ENCODE measurements at regions not wholly inside any gene's neighbourhood (a gene's known extent, or its start where the extent isn't known, plus 50 kb on each side); places are given as distances from the start of the nearest gene placed in this dataset.

- H3K27ac ChIP-seq (ENCODE audit: low read depth, low read length), result no peak overlapping the region
- Mint-ChIP-seq H3K27ac (no peak overlapping the region), H3K27me3 (no peaks in the 10 kb centered on the region), H3K36me3 (no peaks in the 10 kb centered on the region), H3K4me3 (no peak overlapping the region), H3K4me1 (peaks cover 5 to 12% (median 6%) of the 10 kb centered on the region in 3 donors), H3K9me3 (no peaks in the 10 kb centered on the region)
- no peak for DNase-seq
- CTCF ChIA-PET, result interaction anchor here (2.8 to 3.6 kb wide), 3 partner anchors 464 to 472 kb away, joined by 31 to 54 read pairs (median 43); no protein-coding TSS in a partner anchor
- no peaks in the 10 kb centered on the region for H3K9me3 ChIP-seq (ENCODE audit: low read length)
- POLR2A ChIA-PET, result no interaction called here
- H3K36me3 ChIP-seq (ENCODE audit: insufficient read depth, low read length), result no peaks in the 10 kb centered on the region
- H3K4me1 ChIP-seq (ENCODE audit: insufficient read depth, low read length), result peaks cover 7% of the 10 kb centered on the region
- no peak overlapping the region for H3K4me3 ChIP-seq (ENCODE audit: low read length)
- H3K27me3 ChIP-seq (ENCODE audit: insufficient read depth, low read length, poor library complexity, severe bottlenecking), result no peaks in the 10 kb centered on the region
Measured at GRCh38 chr6:134642819-134643218, 307.1 kb downstream of the ALDH8A1 start.

GRCh38 chr6:134642279-134642678 is 307.6 kb downstream of the ALDH8A1 start:
- H3K27me3 Mint-ChIP-seq, result no peaks in the 10 kb centered on the region
- H3K4me3 Mint-ChIP-seq, result no peak overlapping the region
- H3K27me3 ChIP-seq (ENCODE audit: insufficient read depth, low read length, poor library complexity, severe bottlenecking), result no peaks in the 10 kb centered on the region
- H3K9me3 Mint-ChIP-seq, result no peaks in the 10 kb centered on the region
- no peaks in the 10 kb centered on the region for H3K36me3 ChIP-seq (ENCODE audit: insufficient read depth, low read length)
- no peak overlapping the region for H3K27ac Mint-ChIP-seq
- no peaks in the 10 kb centered on the region for H3K9me3 ChIP-seq (ENCODE audit: low read length)
- no peaks in the 10 kb centered on the region for H3K36me3 Mint-ChIP-seq
- H3K4me1 ChIP-seq (ENCODE audit: insufficient read depth, low read length), result peaks cover 7% of the 10 kb centered on the region
- no peak overlapping the region for H3K27ac ChIP-seq (ENCODE audit: low read depth, low read length)
- POLR2A ChIA-PET, result no interaction called here
- H3K4me3 ChIP-seq (ENCODE audit: low read length), result no peak overlapping the region
- CTCF ChIA-PET, result interaction anchor here (1.2 to 3.6 kb wide), 6 partner anchors 27 to 485 kb away, joined by 3 to 54 read pairs (median 24); no protein-coding TSS in a partner anchor
- no peak for DNase-seq
- H3K4me1 Mint-ChIP-seq, result peaks cover 5 to 12% (median 6%) of the 10 kb centered on the region in 3 donors

- Mint-ChIP-seq H3K9me3 (no peaks in the 10 kb centered on the region), H3K4me1 (peaks cover 5 to 17% (median 12%) of the 10 kb centered on the region in 3 donors), H3K27ac (peak overlapping the region in 1 of 8 donors; percentile 1), H3K27me3 (no peaks in the 10 kb centered on the region), H3K36me3 (no peaks in the 10 kb centered on the region), H3K4me3 (no peak overlapping the region)
- ChIA-PET CTCF (interaction anchor here (0.6 to 3.6 kb wide), 27 partner anchors 9 to 517 kb away, joined by 3 to 54 read pairs (median 4); no protein-coding TSS in a partner anchor), POLR2A (interaction anchor here (1.2 kb wide), 1 partner anchor 467 kb away, joined by 7 read pairs; no protein-coding TSS in a partner anchor)
- DNase-seq, result peak; percentile 45 to 83 (median 64)
- Histone ChIP-seq H3K4me1 (ENCODE audit: insufficient read depth, low read length) (peaks cover 7% of the 10 kb centered on the region), H3K27me3 (ENCODE audit: insufficient read depth, low read length, poor library complexity, severe bottlenecking) (no peaks in the 10 kb centered on the region), H3K27ac (ENCODE audit: low read depth, low read length) (no peak overlapping the region), H3K36me3 (ENCODE audit: insufficient read depth, low read length) (no peaks in the 10 kb centered on the region), H3K4me3 (ENCODE audit: low read length) (no peak overlapping the region), H3K9me3 (ENCODE audit: low read length) (no peaks in the 10 kb centered on the region)
Measured at GRCh38 chr6:134640975-134641429, 308.9 kb downstream of the ALDH8A1 start.

GRCh38 chr6:134640229-134640628 is 309.7 kb downstream of the ALDH8A1 start:
- H3K27me3 ChIP-seq (ENCODE audit: insufficient read depth, low read length, poor library complexity, severe bottlenecking), result no peaks in the 10 kb centered on the region
- no peaks in the 10 kb centered on the region for H3K36me3 ChIP-seq (ENCODE audit: insufficient read depth, low read length)
- ChIA-PET POLR2A (interaction anchor here (1.2 kb wide), 1 partner anchor 466 kb away, joined by 7 read pairs; no protein-coding TSS in a partner anchor), CTCF (interaction anchor here (0.6 to 3.6 kb wide), 22 partner anchors 9 to 516 kb away, joined by 3 to 54 read pairs (median 4); no protein-coding TSS in a partner anchor)
- Mint-ChIP-seq H3K36me3 (no peaks in the 10 kb centered on the region), H3K27me3 (no peaks in the 10 kb centered on the region), H3K4me1 (peaks cover 5 to 17% (median 12%) of the 10 kb centered on the region in 3 donors), H3K9me3 (no peaks in the 10 kb centered on the region), H3K27ac (no peak overlapping the region), H3K4me3 (no peak overlapping the region)
- no peak overlapping the region for H3K4me3 ChIP-seq (ENCODE audit: low read length)
- no peaks in the 10 kb centered on the region for H3K9me3 ChIP-seq (ENCODE audit: low read length)
- H3K4me1 ChIP-seq (ENCODE audit: insufficient read depth, low read length), result peaks cover 7% of the 10 kb centered on the region
- DNase-seq, result no peak
- no peak overlapping the region for H3K27ac ChIP-seq (ENCODE audit: low read depth, low read length)

- peaks cover 9 to 25% (median 16%) of the 10 kb centered on the region in 3 donors for H3K4me1 Mint-ChIP-seq
- no peaks in the 10 kb centered on the region for H3K36me3 ChIP-seq (ENCODE audit: insufficient read depth, low read length)
- H3K4me3 ChIP-seq (ENCODE audit: low read length), result no peak overlapping the region
- CTCF ChIA-PET, result interaction anchor here (1.7 to 6.6 kb wide), 2 partner anchors 460 to 464 kb away, joined by 4 to 31 read pairs; no protein-coding TSS in a partner anchor
- no peaks in the 10 kb centered on the region for H3K27me3 Mint-ChIP-seq
- H3K27ac Mint-ChIP-seq, result no peak overlapping the region
- no peak overlapping the region for H3K27ac ChIP-seq (ENCODE audit: low read depth, low read length)
- DNase-seq, result no peak
- no peaks in the 10 kb centered on the region for H3K9me3 ChIP-seq (ENCODE audit: low read length)
- H3K4me1 ChIP-seq (ENCODE audit: insufficient read depth, low read length), result peaks cover 7% of the 10 kb centered on the region
- no peaks in the 10 kb centered on the region for H3K9me3 Mint-ChIP-seq
- no peaks in the 10 kb centered on the region for H3K27me3 ChIP-seq (ENCODE audit: insufficient read depth, low read length, poor library complexity, severe bottlenecking)
- POLR2A ChIA-PET, result no interaction called here
- no peaks in the 10 kb centered on the region for H3K36me3 Mint-ChIP-seq
- no peak overlapping the region for H3K4me3 Mint-ChIP-seq
Measured at GRCh38 chr6:134637847-134638437, 312.0 kb downstream of the ALDH8A1 start.

GRCh38 chr6:134637282-134637681 is 312.6 kb downstream of the ALDH8A1 start:
- CTCF ChIA-PET, result interaction anchor here (6.6 kb wide), 1 partner anchor 463 kb away, joined by 31 read pairs; no protein-coding TSS in a partner anchor
- POLR2A ChIA-PET, result no interaction called here

GRCh38 chr6:134636186-134636799 is 313.6 kb downstream of the ALDH8A1 start:
- Mint-ChIP-seq H3K4me3 (peak overlapping the region in 1 of 7 donors; percentile 56), H3K9me3 (no peaks in the 10 kb centered on the region), H3K27me3 (no peaks in the 10 kb centered on the region), H3K4me1 (peaks cover 17 to 39% (median 30%) of the 10 kb centered on the region in 3 donors), H3K36me3 (no peaks in the 10 kb centered on the region), H3K27ac (peak overlapping the region in 1 of 8 donors; percentile 76)
- Histone ChIP-seq H3K27me3 (ENCODE audit: insufficient read depth, low read length, poor library complexity, severe bottlenecking) (no peaks in the 10 kb centered on the region), H3K4me1 (ENCODE audit: insufficient read depth, low read length) (peaks cover 12% of the 10 kb centered on the region), H3K27ac (ENCODE audit: low read depth, low read length) (no peak overlapping the region), H3K4me3 (ENCODE audit: low read length) (no peak overlapping the region), H3K36me3 (ENCODE audit: insufficient read depth, low read length) (no peaks in the 10 kb centered on the region), H3K9me3 (ENCODE audit: low read length) (no peaks in the 10 kb centered on the region)
- ChIA-PET CTCF (interaction anchor here (1.4 to 6.6 kb wide), 2 partner anchors 16 to 462 kb away, joined by 3 to 31 read pairs; no protein-coding TSS in a partner anchor), POLR2A (no interaction called here)
- no peak for DNase-seq

More at GRCh38 chr6:134637282-134637681, 312.6 kb downstream of the ALDH8A1 start:
- Histone ChIP-seq H3K9me3 (ENCODE audit: low read length) (no peaks in the 10 kb centered on the region), H3K27ac (ENCODE audit: low read depth, low read length) (no peak overlapping the region), H3K4me3 (ENCODE audit: low read length) (no peak overlapping the region), H3K27me3 (ENCODE audit: insufficient read depth, low read length, poor library complexity, severe bottlenecking) (no peaks in the 10 kb centered on the region), H3K4me1 (ENCODE audit: insufficient read depth, low read length) (peaks cover 10% of the 10 kb centered on the region), H3K36me3 (ENCODE audit: insufficient read depth, low read length) (no peaks in the 10 kb centered on the region)
- H3K9me3 Mint-ChIP-seq, result no peaks in the 10 kb centered on the region
- peaks cover 15 to 31% (median 22%) of the 10 kb centered on the region in 3 donors for H3K4me1 Mint-ChIP-seq
- no peaks in the 10 kb centered on the region for H3K36me3 Mint-ChIP-seq
- DNase-seq, result no peak
- H3K27me3 Mint-ChIP-seq, result no peaks in the 10 kb centered on the region
- H3K4me3 Mint-ChIP-seq, result no peak overlapping the region
- H3K27ac Mint-ChIP-seq, result no peak overlapping the region

GRCh38 chr6:134634966-134635365 is 314.9 kb downstream of the ALDH8A1 start:
- H3K4me3 Mint-ChIP-seq, result no peak overlapping the region

More at GRCh38 chr6:134634966-134635365, 314.9 kb downstream of the ALDH8A1 start:
- POLR2A ChIA-PET, result no interaction called here
- DNase-seq, result no peak
- peaks cover 5% of the 10 kb centered on the region for H3K4me1 ChIP-seq (ENCODE audit: insufficient read depth, low read length)
- no peak overlapping the region for H3K4me3 ChIP-seq (ENCODE audit: low read length)
- Mint-ChIP-seq H3K4me1 (peaks cover 12 to 28% (median 24%) of the 10 kb centered on the region in 3 donors), H3K27me3 (no peaks in the 10 kb centered on the region), H3K27ac (no peak overlapping the region), H3K36me3 (no peaks in the 10 kb centered on the region), H3K9me3 (no peaks in the 10 kb centered on the region)
- H3K27ac ChIP-seq (ENCODE audit: low read depth, low read length), result no peak overlapping the region
- no peaks in the 10 kb centered on the region for H3K36me3 ChIP-seq (ENCODE audit: insufficient read depth, low read length)
- H3K27me3 ChIP-seq (ENCODE audit: insufficient read depth, low read length, poor library complexity, severe bottlenecking), result no peaks in the 10 kb centered on the region
- CTCF ChIA-PET, result interaction anchor here (1.2 to 6.6 kb wide), 4 partner anchors 15 to 461 kb away, joined by 3 to 31 read pairs (median 4); no protein-coding TSS in a partner anchor
- H3K9me3 ChIP-seq (ENCODE audit: low read length), result no peaks in the 10 kb centered on the region
